ENCODE measurements at regions not wholly inside any gene's neighbourhood (a gene's known extent, or its start where the extent isn't known, plus 50 kb on each side); places are given as distances from the start of the nearest gene placed in this dataset.
"Not testable (repeated sequence)": the region's sequence is repeated elsewhere in the genome, so short reads cannot be mapped to it uniquely, and the experiment has no call there.

DNA sequence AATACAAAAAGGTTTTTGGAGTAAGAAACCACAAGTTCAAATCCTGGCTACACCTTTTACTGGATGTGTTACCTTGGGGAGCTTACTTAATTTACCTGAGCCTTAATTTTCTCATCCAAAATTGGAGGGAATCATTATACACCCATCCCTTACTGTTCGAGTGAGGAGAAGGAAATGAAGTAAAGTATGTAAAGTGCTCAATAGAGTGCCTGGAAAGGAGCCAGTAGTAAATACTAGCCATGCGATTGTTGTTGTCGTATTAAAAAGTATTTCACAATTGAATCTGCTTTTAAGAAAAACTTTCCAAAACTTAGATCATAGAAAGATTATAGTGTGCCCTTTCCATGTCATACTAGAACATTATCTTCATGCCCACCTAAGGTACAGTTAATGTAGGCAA lies 124.5 kb downstream of the ATXN3L start:
- no peak for TF ChIP-seq CTCF (IDR thresholded peaks at IDR 0.05)
- Histone ChIP-seq H3K9me3 (no peaks in the 10 kb centered on the region), H3K27me3 (no peaks in the 10 kb centered on the region), H3K4me3 (ENCODE audit: low read depth in 1 of 2, low read length in 1 of 2) (no peak overlapping the region), H3K4me1 (ENCODE audit: control insufficient read depth in 1 of 2, insufficient read depth in 1 of 2, low read depth in 1 of 2, low read length in 1 of 2) (no peaks in the 10 kb centered on the region), H3K27ac (no peak overlapping the region), H3K36me3 (no peaks in the 10 kb centered on the region)

DNA sequence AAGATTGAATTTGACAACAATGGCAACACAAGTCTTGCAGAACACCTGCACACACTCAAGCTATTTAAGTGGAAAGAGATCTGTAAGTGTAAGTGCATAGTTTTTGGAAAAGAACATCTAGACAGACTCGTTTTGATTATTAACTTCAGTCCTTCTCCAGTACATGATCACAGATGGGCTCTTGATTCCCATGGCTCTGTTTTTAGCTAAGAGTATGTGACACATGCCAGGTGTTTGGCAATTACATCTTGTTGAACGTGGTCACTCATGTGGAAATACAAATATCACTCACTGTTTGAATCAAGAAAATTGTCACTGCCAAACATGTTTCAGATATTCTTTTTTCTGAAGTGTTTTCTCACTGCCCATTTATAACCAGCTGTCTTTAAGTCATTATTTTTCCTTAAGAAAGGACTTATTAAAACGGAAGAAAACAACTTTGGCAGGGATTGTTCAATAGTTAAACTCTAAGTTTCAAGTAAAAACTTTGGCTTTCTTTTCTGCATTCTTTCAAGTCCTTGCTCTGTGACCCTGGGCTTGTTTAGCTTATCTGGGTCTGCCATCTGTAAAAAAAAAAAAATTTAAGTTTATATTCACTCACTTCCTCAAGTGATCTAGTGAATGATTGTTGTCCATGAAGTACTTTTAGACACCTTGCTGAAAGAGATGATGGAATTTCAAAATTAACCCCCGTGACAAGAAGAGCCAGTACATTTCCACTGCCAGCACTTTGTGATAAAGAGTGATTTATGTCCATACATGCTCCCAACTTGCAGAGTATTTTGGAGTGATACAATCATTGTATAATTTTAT lies 125.4 kb downstream of the ATXN3L start:
- Histone ChIP-seq H3K27ac (no peak overlapping the region), H3K27me3 (no peaks in the 10 kb centered on the region), H3K36me3 (no peaks in the 10 kb centered on the region), H3K4me3 (ENCODE audit: low read depth in 1 of 2, low read length in 1 of 2) (no peak overlapping the region), H3K9me3 (no peaks in the 10 kb centered on the region), H3K4me1 (ENCODE audit: control insufficient read depth in 1 of 2, insufficient read depth in 1 of 2, low read depth in 1 of 2, low read length in 1 of 2) (no peaks in the 10 kb centered on the region)
- TF ChIP-seq CTCF (IDR thresholded peaks at IDR 0.05) = no peak

DNA sequence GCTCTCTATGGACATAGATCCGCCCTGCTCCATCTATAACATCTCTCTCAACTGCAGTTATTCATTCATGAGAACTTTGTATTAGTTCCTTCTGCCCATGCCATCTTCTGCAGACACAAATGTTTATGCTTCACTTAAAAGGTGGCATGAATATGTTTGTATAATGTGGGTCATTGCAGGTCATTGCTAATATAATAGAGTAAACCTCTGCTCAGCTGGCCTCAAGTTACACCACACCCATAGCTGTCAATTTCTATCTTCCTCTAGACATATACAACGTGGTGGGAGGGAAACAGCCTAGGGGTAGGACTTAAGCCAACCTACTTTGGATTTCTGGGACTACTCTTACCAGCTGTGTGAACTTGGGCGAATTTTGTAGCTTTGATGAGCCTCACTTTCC lies 129.8 kb downstream of the ATXN3L start:
- Histone ChIP-seq H3K27ac (no peak overlapping the region), H3K27me3 (no peaks in the 10 kb centered on the region), H3K9me3 (no peaks in the 10 kb centered on the region), H3K4me1 (ENCODE audit: control insufficient read depth in 1 of 2, insufficient read depth in 1 of 2, low read depth in 1 of 2, low read length in 1 of 2) (no peaks in the 10 kb centered on the region), H3K36me3 (no peaks in the 10 kb centered on the region), H3K4me3 (ENCODE audit: low read depth in 1 of 2, low read length in 1 of 2) (no peak overlapping the region)
- TF ChIP-seq CTCF (IDR thresholded peaks at IDR 0.05) = no peak

DNA sequence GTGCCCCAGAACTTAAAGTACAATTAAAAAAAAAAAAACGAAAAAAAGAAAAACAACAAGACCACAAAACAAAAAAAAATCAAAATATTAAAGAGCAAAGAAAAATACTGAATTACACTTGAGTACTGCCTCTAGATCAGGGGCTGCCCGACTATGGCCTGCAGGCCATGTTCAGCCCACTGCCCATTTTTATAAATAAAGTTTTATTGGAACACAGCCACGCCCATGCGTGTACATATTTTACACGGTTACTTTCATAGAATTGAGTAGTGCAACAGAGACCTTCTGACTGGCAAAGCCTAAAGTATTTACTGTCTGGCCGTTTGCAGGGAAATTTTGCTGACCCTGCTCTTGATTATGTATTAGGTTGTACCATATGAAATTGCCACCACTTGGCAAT lies 130.5 kb downstream of the ATXN3L start:
- no peak for TF ChIP-seq CTCF (IDR thresholded peaks at IDR 0.05)
- Histone ChIP-seq H3K27me3 (no peaks in the 10 kb centered on the region), H3K27ac (no peak overlapping the region), H3K4me3 (ENCODE audit: low read depth in 1 of 2, low read length in 1 of 2) (no peak overlapping the region), H3K4me1 (ENCODE audit: control insufficient read depth in 1 of 2, insufficient read depth in 1 of 2, low read depth in 1 of 2, low read length in 1 of 2) (no peaks in the 10 kb centered on the region), H3K36me3 (no peaks in the 10 kb centered on the region), H3K9me3 (no peaks in the 10 kb centered on the region)

DNA sequence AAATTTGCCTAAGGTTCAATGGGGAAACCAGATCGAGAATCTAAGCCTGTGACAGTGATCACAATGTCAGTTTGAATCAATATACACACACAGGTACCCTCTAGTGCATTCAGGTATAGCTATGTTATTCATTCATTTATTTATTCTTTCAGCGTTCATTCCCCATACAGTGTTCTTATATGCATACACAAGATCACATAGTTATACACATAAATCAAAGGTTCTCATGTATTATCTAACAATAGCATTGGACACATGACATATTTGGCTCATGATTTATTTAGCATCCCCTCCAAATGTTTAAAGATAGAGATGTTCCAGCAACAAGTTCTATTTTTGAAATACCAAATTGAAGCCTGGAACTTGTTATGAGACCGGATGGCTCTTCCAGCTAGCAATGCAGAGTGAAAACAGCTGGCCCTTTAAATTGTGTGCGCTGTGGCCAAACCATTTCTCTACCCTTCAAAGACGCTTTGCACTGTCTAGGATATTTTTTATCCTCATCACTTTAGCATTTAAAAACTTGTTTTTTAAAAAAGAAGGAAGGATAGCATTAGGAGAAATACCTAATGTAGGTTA lies 131.0 kb downstream of the ATXN3L start:
- no peak for TF ChIP-seq CTCF (IDR thresholded peaks at IDR 0.05)
- no peaks in the 10 kb centered on the region for H3K4me1 ChIP-seq (ENCODE audit: control insufficient read depth in 1 of 2, insufficient read depth in 1 of 2, low read depth in 1 of 2, low read length in 1 of 2)
- no peak overlapping the region for H3K27ac ChIP-seq

GRCh38 chrX:13186643-13187042 lies 133.2 kb downstream of the ATXN3L start:
- not testable (repeated sequence) for H3K4me3 ChIP-seq (ENCODE audit: low read depth in 1 of 2, low read length in 1 of 2); H3K27me3 ChIP-seq; H3K4me1 ChIP-seq (ENCODE audit: control insufficient read depth in 1 of 2, insufficient read depth in 1 of 2, low read depth in 1 of 2, low read length in 1 of 2); H3K36me3 ChIP-seq; H3K27ac ChIP-seq; H3K9me3 ChIP-seq

More for the DNA sequence above, 131.0 kb downstream of the ATXN3L start:
- no peaks in the 10 kb centered on the region for H3K9me3 ChIP-seq
- H3K27me3 ChIP-seq = no peaks in the 10 kb centered on the region
- no peak overlapping the region for H3K4me3 ChIP-seq (ENCODE audit: low read depth in 1 of 2, low read length in 1 of 2)
- H3K36me3 ChIP-seq = no peaks in the 10 kb centered on the region
